ENCODE measurements at regions not wholly inside any gene's neighbourhood (a gene's known extent, or its start where the extent isn't known, plus 50 kb on each side); places are given as distances from the start of the nearest gene placed in this dataset.

GRCh38 chr12:93954166-93955112, 193.9 kb upstream of the PLXNC1 start:
- TF ChIP-seq EZH2phosphoT487 (IDR thresholded peaks at IDR 0.05; ENCODE audit: insufficient read depth, low read depth) (0 out of 2 replicates have a peak, but pooled peaks have one; percentile 41), EZH2 (IDR thresholded peaks at IDR 0.05; ENCODE audit: insufficient read depth, poor library complexity, severe bottlenecking) (no peak)

Measured in GM23248 (cell line).